Mesenchymal stem cell (in vitro differentiated cells and primary cell): ENCODE measurements at regions not wholly inside any gene's neighbourhood (a gene's known extent, or its start where the extent isn't known, plus 50 kb on each side); places are given as distances from the start of the nearest gene placed in this dataset.

Source experiments
- DNase-seq: peaks from one replicate; pipeline ENCODE4 v3.0.0-alpha.2; 2013
- H2AFZ ChIP-seq: one replicate; pipeline ENCODE4 v1.6.1; 2013; ENCODE audit warnings: low read depth, mild to moderate bottlenecking, control low read depth, inconsistent platforms, low read length, moderate library complexity
- H2AK5ac ChIP-seq: 2 replicates; pipeline ENCODE4 v1.6.1; 2013; ENCODE audit warnings: low read length, moderate library complexity, mild to moderate bottlenecking, inconsistent platforms; ENCODE audit not compliant: severe bottlenecking
- H2BK120ac ChIP-seq: one replicate; pipeline ENCODE4 v1.6.1; 2013; ENCODE audit warnings: low read depth, mild to moderate bottlenecking, inconsistent platforms, low read length, moderate library complexity
- H2BK12ac ChIP-seq, 2 experiments: one replicate each; pipeline ENCODE4 v1.6.1; 2013; ENCODE audit warnings: inconsistent platforms in 2 of 2, low read length in 2 of 2, mild to moderate bottlenecking in 2 of 2, moderate library complexity in 2 of 2, control low read depth in 1 of 2
- H2BK15ac ChIP-seq: one replicate; pipeline ENCODE4 v1.6.1; 2013; ENCODE audit warnings: mild to moderate bottlenecking, low read depth, inconsistent platforms; ENCODE audit not compliant: poor library complexity, severe bottlenecking
- H2BK5ac ChIP-seq: 2 replicates; pipeline ENCODE4 v1.6.1; 2013; ENCODE audit warnings: low read depth, mild to moderate bottlenecking, low read length, control low read depth, inconsistent platforms; ENCODE audit not compliant: poor library complexity, severe bottlenecking
- H3K14ac ChIP-seq, 2 experiments: one replicate each; pipeline ENCODE4 v1.6.1; 2013; ENCODE audit warnings: inconsistent platforms in 2 of 2, low read length in 2 of 2, control low read depth in 1 of 2, mild to moderate bottlenecking in 1 of 2, moderate library complexity in 1 of 2
- H3K18ac ChIP-seq, 2 experiments: one replicate each; pipeline ENCODE4 v1.6.1; 2013; ENCODE audit warnings: inconsistent platforms in 2 of 2, low read length in 2 of 2, control low read depth in 1 of 2, low read depth in 1 of 2, mild to moderate bottlenecking in 1 of 2
- H3K23ac ChIP-seq, 2 experiments: one replicate each; pipeline ENCODE4 v1.6.1; 2013; ENCODE audit warnings: inconsistent platforms in 2 of 2, low read length in 2 of 2, mild to moderate bottlenecking in 2 of 2, moderate library complexity in 2 of 2, control low read depth in 1 of 2
- H3K27ac ChIP-seq: 2 replicates; pipeline ENCODE4 v1.5.1; 2013; ENCODE audit warnings: mild to moderate bottlenecking, moderate library complexity, low read length, control low read depth, inconsistent platforms; ENCODE audit not compliant: poor library complexity, severe bottlenecking
- H3K27me3 ChIP-seq, 2 experiments: 2 replicates each; pipeline versions ENCODE4 v1.6.1 to v1.7.0; 2013; ENCODE audit warnings: low read length in 2 of 2, mild to moderate bottlenecking in 2 of 2, moderate library complexity in 2 of 2, control low read depth in 1 of 2, inconsistent platforms in 1 of 2; ENCODE audit not compliant: control insufficient read depth in 1 of 2, insufficient read depth in 1 of 2
- H3K36me3 ChIP-seq, 2 experiments: 2 replicates each; pipeline versions ENCODE4 v1.6.1 to v1.7.0; 2013; ENCODE audit warnings: low read length in 2 of 2, control low read depth in 1 of 2, inconsistent platforms in 1 of 2, low read depth in 1 of 2, mild to moderate bottlenecking in 1 of 2; ENCODE audit not compliant: insufficient read depth in 2 of 2, control insufficient read depth in 1 of 2
- H3K4ac ChIP-seq, 2 experiments: one replicate each; pipeline ENCODE4 v1.6.1; 2013; ENCODE audit warnings: inconsistent platforms in 2 of 2, low read length in 2 of 2, mild to moderate bottlenecking in 2 of 2, moderate library complexity in 2 of 2, control low read depth in 1 of 2, low read depth in 1 of 2
- H3K4me1 ChIP-seq: 2 replicates; pipeline ENCODE4 v1.6.1; 2013; ENCODE audit warnings: low read depth, low read length, control low read depth; ENCODE audit not compliant: control insufficient read depth, insufficient read depth
- H3K4me2 ChIP-seq: 2 replicates; pipeline ENCODE4 v1.6.1; 2013; ENCODE audit warnings: low read length, mild to moderate bottlenecking, inconsistent platforms; ENCODE audit not compliant: poor library complexity, severe bottlenecking
- H3K4me3 ChIP-seq, 2 experiments: 2 replicates each; pipeline versions ENCODE4 v1.5.1 to v1.7.0; 2013; ENCODE audit warnings: low read length in 2 of 2, mild to moderate bottlenecking in 2 of 2, control low read depth in 1 of 2, low read depth in 1 of 2; ENCODE audit not compliant: insufficient read depth in 1 of 2
- H3K79me1 ChIP-seq: replicated peaks from 2 replicates; pipeline ENCODE4 v1.6.1; 2013; ENCODE audit warnings: mild to moderate bottlenecking, control low read depth, low read length, inconsistent platforms; ENCODE audit not compliant: poor library complexity, severe bottlenecking
- H3K9ac ChIP-seq: 2 replicates; pipeline ENCODE4 v1.7.0; 2013; ENCODE audit warnings: mild to moderate bottlenecking, low read length, moderate library complexity
- H3K9me3 ChIP-seq: 2 replicates; pipeline ENCODE4 v1.7.0; 2013; ENCODE audit warnings: mild to moderate bottlenecking, low read length; ENCODE audit not compliant: control insufficient read depth
- H4K8ac ChIP-seq: one replicate; pipeline ENCODE4 v1.6.1; 2013; ENCODE audit warnings: inconsistent platforms, mild to moderate bottlenecking, low read length, moderate library complexity
- H4K91ac ChIP-seq: one replicate; pipeline ENCODE4 v1.6.1; 2013; ENCODE audit warnings: mild to moderate bottlenecking, low read length, inconsistent platforms
- WGBS: methylation state at CpG from one replicate; pipeline ENCODE4 v1.1.7; 2013; ENCODE audit warnings: mixed read lengths; 5-methylcytosine and 5-hydroxymethylcytosine counted together

GRCh38 chr4:29199025-29199424 is 1521.1 kb upstream of the PCDH7 start:
- no peaks in the 10 kb centered on the region for H3K9me3 ChIP-seq
- no peak overlapping the region for H4K8ac ChIP-seq
- H3K9ac ChIP-seq = no peak overlapping the region
- H2AK5ac ChIP-seq = no peak overlapping the region
- H2BK120ac ChIP-seq = no peak overlapping the region
- no peak overlapping the region for H3K27ac ChIP-seq
- no peak overlapping the region for H2BK12ac ChIP-seq
- no peak overlapping the region for H3K4me3 ChIP-seq
- H3K23ac ChIP-seq = no peak overlapping the region
- H3K36me3 ChIP-seq = no peaks in the 10 kb centered on the region
- H4K91ac ChIP-seq = no peak overlapping the region
- H3K4ac ChIP-seq = no peak overlapping the region
- H2BK15ac ChIP-seq = no peak overlapping the region
- H2BK5ac ChIP-seq = no peak overlapping the region
- H3K79me1 ChIP-seq = no peaks in the 10 kb centered on the region
- no peaks in the 10 kb centered on the region for H3K4me1 ChIP-seq
- H2AFZ ChIP-seq = no peak overlapping the region
- no peak for DNase-seq
- WGBS = no CpG with 5 or more reads among the region's 2 CpGs
- H3K18ac ChIP-seq = no peak overlapping the region
- no peak overlapping the region for H3K4me2 ChIP-seq
- H3K27me3 ChIP-seq = no peaks in the 10 kb centered on the region
- no peak overlapping the region for H3K14ac ChIP-seq

- Histone ChIP-seq H3K23ac (no peak overlapping the region), H3K9ac (no peak overlapping the region), H3K4me3 (no peak overlapping the region), H3K79me1 (no peaks in the 10 kb centered on the region), H2BK15ac (no peak overlapping the region), H2BK12ac (no peak overlapping the region), H2BK5ac (no peak overlapping the region), H3K4me1 (no peaks in the 10 kb centered on the region), H4K8ac (no peak overlapping the region), H3K4me2 (no peak overlapping the region), H3K36me3 (no peaks in the 10 kb centered on the region), H2AFZ (no peak overlapping the region), H3K14ac (no peak overlapping the region), H3K18ac (no peak overlapping the region), H4K91ac (no peak overlapping the region), H3K9me3 (no peaks in the 10 kb centered on the region), H2AK5ac (no peak overlapping the region), H3K27me3 (no peaks in the 10 kb centered on the region), H3K4ac (no peak overlapping the region), H3K27ac (no peak overlapping the region), H2BK120ac (no peak overlapping the region)
- no peak for DNase-seq
- WGBS = 60% methylated on average over 1 of the region's 4 CpGs
Measured at GRCh38 chr4:29199485-29199884, 1520.7 kb upstream of the PCDH7 start.

GRCh38 chr4:29213020-29213419 is 1507.1 kb upstream of the PCDH7 start:
- H3K14ac ChIP-seq = no peak overlapping the region
- no peak overlapping the region for H2AK5ac ChIP-seq
- H3K4me1 ChIP-seq = no peaks in the 10 kb centered on the region
- DNase-seq = no peak
- H3K4me2 ChIP-seq = no peak overlapping the region
- no peak overlapping the region for H3K27ac ChIP-seq
- H2BK15ac ChIP-seq = no peak overlapping the region
- no peak overlapping the region for H2AFZ ChIP-seq
- no peak overlapping the region for H3K23ac ChIP-seq
- H3K27me3 ChIP-seq = no peaks in the 10 kb centered on the region
- no peak overlapping the region for H2BK120ac ChIP-seq
- no peak overlapping the region for H3K9ac ChIP-seq
- H3K9me3 ChIP-seq = no peaks in the 10 kb centered on the region
- no peak overlapping the region for H4K8ac ChIP-seq
- no peaks in the 10 kb centered on the region for H3K79me1 ChIP-seq
- H3K4ac ChIP-seq = no peak overlapping the region
- WGBS = no CpG with 5 or more reads among the region's 1 CpG
- no peak overlapping the region for H3K18ac ChIP-seq
- no peak overlapping the region for H4K91ac ChIP-seq
- H2BK5ac ChIP-seq = no peak overlapping the region
- no peak overlapping the region for H3K4me3 ChIP-seq
- H3K36me3 ChIP-seq = no peaks in the 10 kb centered on the region
- no peak overlapping the region for H2BK12ac ChIP-seq

- Histone ChIP-seq H4K8ac (no peak overlapping the region), H3K14ac (no peak overlapping the region), H2AK5ac (no peak overlapping the region), H3K36me3 (no peaks in the 10 kb centered on the region), H3K4me3 (no peak overlapping the region), H3K4ac (no peak overlapping the region), H3K27me3 (no peaks in the 10 kb centered on the region), H2BK120ac (no peak overlapping the region), H3K79me1 (no peaks in the 10 kb centered on the region), H3K9me3 (no peaks in the 10 kb centered on the region), H4K91ac (no peak overlapping the region), H2BK12ac (no peak overlapping the region), H3K4me2 (no peak overlapping the region), H2BK5ac (no peak overlapping the region), H3K23ac (no peak overlapping the region), H3K27ac (no peak overlapping the region), H3K18ac (no peak overlapping the region), H2AFZ (no peak overlapping the region), H3K4me1 (no peaks in the 10 kb centered on the region), H2BK15ac (no peak overlapping the region), H3K9ac (no peak overlapping the region)
- DNase-seq = no peak
- WGBS = 63% methylated on average over 1 of the region's 1 CpG
Measured at GRCh38 chr4:29220761-29221160, 1499.4 kb upstream of the PCDH7 start.
